Medulla oblongata (tissue), 1 donor: ENCODE measurements at regions not wholly inside any gene's neighbourhood (a gene's known extent, or its start where the extent isn't known, plus 50 kb on each side); places are given as distances from the start of the nearest gene placed in this dataset.
A peak's percentile ranks its signal among the peaks of the same experiment; 100 is the strongest.

Source experiments
- DNase-seq: peaks from one replicate; pipeline ENCODE4 v3.0.0-alpha.2; 2015; ENCODE audit errors: extremely low spot score

DNA sequence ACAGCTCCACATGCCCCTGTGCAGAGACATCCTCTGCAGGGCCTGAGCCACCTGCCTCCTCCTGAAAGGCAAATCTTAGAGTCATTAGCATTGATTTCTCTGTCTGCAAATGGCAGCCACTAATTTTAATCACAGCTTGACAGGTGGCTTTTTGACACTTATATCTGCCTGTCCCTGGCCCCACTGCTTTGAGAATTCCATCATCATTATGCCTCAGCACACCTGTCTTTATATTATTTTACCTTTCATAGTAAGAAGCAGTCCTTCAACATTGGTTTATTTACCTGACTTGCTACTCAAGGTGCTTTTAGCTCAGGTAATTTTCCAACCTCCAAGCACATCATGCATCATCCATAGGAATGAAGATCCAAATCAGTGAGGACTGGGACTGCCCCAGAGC, 451.3 kb downstream of the MTRR start:
- no peak for DNase-seq

DNA sequence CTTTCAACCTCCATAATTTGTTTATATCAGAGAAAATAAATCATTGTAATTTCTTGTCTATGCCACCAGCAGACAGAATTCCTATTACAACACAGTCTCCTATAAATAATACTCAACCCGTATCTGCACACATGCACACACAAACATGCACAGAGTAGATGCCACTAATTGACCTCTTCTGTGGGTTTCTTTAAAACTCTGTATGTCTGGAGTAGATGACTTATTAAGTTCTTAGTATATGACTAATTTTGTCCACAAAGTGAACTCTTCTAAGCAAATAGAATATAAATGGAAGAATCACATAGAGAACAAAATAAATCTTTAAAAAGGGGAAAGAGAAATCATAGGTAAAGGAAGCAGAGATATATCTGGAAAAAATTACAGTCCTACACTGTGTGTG, 452.3 kb downstream of the MTRR start:
- DNase-seq = no peak

DNA sequence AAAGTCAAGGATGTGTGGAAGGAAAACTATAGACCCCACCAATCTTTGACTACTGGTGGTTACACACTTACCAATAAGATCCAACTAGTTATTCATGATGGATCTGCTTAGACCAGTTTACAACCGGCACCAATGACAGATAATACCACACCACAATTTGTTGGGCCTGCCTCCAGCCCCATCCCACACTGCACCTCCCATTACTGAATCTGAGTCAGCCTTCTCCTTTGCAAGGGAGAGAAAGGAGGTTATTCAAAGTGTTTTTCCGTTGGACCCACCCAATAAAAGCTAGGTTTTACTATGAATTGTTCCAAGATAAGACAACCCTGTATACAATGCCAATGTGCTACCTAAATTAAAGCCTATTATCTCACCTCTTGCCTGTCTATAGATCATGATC, 453.5 kb downstream of the MTRR start:
- DNase-seq = no peak

DNA sequence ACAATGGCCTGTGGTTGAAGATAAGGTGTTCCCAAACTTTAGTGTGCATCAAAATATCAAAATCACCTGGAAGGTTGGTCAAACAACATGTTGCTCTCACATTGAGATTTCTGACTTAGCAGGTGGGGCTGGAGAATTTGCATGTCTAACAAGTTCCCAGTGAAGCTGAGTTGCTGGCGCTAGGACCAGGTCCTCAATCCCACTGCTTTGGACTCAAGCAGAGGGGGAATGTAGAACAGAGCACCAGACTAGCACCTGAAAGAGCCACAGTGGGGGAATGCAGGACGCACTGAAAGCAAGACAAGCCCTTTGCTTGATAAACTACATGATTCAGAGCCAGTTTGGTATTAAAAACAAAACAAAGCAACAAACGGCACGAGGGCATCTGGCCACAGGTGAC, 458.1 kb downstream of the MTRR start:
- DNase-seq = no peak

DNA sequence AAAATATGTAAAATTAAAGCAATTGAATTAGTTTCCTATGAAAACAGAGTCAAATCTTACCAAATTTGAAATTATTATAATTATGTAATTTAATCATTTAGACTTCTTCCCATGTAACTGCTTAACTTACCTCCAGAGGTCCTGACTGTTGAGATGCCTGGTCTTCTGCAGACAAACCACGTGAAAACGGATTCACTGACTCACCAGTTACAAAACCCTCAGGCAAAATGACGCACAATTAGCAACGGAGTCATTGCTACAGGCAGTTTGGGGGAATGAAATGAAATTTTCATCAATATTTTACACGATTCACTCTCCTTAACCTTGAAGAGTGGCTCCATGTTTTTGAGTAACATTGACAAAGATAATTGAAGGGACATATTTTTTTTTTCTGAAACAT, 460.8 kb downstream of the MTRR start:
- DNase-seq = no peak

DNA sequence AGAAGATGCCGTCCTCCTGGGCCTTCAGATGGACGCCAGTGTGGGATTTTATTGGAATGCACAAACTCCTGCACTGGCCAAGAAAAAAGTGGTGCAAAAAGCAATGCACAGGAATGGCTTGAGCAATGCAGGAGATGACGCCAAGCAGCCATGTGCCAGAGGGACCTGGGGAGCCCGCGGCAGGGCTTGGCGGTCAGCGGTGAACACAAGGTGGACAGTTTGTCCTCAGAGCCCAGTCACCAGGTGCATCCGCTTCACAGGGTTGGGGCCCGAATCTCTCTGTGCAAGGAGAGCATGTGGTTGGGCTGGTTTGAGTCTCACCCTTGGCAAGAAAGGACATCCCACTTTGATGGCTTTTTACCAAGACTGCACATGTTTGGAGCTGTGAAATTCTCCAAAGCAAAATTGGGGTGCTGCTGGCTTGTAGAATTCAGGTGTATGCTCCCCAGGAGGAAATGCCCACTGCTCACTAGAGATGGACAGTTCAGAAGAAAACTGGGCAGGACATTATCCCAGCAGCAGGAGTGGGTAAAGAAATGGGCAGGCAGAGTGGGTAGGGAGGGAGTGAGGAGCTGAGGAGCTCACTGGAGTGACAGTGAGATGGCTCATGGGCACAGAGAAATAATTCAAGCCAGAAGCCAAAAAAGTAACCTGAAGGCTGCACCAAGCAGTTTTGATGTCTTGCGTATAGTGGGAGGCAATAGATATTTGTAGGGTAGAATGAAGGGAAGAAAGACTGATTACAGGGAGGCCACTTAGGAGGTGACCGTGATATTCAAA, 463.9 kb downstream of the MTRR start:
- no peak for DNase-seq

DNA sequence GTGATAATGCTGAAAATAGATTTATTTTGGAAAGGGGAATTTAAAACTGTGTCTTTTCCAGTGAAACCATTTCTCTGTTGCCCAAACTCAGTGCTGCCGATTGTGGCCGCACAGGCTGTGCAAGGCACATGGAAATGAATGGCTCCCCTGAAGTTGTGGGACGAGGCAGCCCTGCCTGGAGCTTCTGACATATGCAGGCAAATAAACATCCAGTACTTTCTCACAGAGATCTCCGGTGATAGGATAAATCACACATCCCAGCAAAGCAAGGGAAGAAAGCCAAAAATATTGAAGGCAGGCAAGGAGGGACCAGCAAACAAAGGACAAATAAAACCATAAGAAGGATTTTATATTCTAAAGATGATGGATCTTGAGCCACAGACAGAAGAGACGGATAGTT, 464.5 kb downstream of the MTRR start:
- no peak for DNase-seq

DNA sequence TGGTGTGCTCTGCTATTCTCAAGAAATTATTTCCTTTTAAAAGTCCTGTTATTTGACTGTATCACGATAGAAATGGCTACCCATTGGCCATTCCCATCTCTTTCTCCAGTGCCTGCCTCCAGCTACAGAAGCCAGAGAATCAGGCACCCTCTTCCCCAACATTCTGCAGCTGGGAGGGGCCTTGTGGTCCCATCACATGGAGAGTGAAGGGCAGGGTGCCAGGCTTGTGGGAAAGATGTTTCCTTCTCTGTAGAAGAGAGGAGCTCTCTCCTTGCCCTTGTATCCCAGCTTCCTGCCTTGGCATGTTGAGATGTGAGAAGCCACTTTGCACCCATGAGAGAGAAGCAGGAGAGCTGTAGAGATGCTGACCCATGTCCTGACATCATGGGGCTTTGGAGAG, 465.0 kb downstream of the MTRR start:
- no peak for DNase-seq

DNA sequence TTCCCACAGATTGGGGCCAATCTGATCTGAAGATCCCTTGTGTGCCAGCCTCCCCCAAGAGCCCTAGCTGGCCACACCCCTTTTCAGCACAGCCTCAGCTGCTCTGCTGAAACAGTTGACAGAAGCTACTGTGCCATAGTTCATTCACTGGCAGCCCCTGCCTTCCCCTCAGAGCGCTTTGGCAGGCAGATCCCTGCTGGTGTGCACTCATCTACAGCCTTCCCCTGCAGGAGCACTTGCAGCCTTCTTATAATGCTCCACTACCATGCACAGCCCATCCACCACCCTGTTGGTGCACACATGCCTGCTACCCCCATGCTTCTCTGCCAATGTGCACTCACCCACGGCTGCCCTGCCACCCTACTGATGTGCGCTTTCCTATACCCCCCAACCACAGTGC, 471.3 kb downstream of the MTRR start:
- no peak for DNase-seq

DNA sequence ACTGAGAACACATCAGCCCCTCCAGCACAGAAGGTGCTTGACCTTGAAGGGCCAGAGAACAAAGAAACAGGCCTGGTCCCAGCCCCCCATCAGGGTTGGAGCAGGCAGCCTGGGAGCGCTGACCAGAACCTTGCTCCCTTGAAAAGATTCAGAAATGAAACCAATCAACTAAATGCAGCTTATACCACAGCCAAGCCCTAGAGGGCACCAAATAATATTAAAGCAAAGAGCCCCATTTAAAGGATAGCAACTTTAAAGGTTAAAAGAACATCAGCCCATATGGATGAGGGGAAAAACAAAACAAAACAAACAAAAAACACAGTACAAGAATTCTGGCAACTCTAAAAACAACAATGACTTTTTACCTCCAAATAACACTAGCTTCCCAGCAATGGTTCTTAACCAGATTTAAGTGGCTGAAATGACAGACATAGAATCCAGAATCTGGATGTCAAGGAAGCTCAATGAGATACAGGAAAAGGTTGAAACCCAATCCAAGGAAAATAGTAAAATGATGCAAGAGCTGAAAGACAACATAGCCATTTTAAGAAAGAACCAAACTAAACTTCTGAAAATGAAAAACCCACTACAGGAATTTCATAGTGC, 471.9 kb downstream of the MTRR start:
- DNase-seq = peak; percentile 42

DNA sequence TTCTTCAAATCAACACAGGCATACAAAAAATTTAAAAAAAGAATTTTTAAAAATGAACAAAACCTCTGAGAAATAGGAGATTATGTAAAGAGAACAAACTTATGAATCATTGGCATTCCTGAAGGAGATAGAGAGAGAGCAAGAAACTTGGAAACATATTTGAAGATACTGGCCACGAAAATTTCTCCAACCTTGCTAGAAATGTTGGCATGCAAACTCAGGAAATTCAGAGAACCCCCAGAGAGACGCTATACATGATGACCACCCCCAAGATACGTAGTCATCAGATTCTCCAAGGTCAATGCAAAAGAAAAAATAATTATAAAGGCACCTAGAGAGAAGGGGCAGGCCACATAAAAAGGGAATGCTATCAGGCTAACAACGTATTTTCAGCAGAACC, 472.5 kb downstream of the MTRR start:
- DNase-seq = no peak

DNA sequence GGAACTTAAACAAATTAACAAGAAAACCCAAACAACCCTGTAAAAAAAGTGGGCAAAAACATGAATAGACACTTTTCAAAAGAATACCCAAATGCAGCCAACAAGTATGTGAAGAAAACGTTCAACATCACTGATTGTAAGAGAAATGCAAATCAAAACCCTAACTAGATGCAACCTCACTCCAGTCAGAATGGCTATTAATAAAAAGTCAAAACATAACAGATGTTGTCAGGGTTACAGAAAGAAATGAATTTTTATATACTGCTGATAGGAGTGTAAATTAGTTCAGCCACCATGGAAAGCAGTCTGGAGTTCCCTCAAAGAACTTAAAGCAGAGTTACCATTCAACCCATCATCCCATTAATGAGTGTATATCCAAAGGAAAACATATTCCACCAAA, 479.0 kb downstream of the MTRR start:
- DNase-seq = no peak

DNA sequence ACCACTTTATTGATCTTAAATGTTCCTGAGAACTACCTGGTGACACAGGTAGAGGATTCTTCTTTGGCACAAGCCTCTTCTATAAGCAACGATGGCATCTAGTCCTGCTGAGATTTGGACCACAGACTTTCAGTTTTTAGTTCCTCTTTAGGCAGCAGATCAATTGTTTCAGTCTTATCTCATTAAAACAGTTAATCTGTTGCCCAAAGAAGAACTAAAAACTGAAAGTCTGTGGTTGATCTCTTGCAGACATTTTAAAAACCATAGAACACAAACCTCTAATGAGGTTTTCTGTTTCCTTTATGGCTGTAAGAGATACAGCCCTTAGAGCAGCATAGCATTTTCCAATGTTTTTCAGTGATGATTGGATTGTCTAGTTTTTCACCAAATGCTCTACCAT, 480.9 kb downstream of the MTRR start:
- DNase-seq = no peak

DNA sequence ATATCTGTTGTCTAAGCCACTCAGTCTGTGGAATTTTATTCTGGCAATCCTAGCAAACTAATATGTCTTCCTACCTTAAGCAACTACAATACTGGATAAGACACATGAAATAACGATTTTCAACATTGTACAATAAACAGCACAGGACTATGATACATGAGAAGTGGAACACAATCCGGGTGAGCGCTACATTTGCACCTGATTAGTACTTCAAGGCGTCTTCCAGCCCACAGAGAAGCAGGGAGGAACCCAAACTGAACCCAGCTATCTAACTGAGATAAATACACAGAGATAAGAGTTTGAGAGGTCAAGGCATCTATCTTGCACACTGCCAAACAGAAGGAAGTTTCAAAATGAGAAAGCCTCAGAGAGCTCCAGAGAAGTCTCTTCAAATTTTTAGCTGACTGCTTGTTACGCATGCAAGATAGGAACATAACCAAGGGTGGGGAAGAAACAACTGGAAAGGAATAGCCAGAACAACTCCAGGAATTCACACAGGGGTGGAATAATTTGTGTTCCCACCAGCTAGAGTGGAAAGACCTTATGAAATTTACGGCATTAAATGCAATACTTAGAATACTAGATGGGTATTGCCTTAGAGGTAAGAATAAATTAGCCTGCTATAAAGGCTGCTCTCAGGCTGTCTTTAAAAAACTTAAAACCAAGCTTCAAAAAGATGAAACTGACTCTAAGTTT, 481.8 kb downstream of the MTRR start:
- no peak for DNase-seq

DNA sequence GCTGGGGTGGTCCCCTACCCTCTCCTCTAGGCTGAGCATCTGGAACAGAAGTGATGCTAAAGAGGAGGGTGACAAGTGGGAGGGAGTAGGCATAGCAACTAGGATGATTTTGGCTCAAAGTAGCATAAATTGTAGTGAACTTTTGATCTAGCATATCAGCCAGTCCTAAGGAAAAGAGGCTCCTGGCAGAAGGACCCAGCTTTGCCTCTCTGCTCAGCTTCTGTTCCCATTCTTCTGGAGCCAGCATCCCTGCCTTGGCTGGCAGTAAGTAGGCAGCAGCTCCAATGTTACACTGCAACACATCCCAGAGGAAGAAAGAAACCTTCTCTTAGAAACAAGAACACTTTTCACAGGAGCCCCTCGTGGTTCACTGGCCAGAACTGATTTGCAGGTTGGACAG, 487.0 kb downstream of the MTRR start:
- peak; percentile 21 for DNase-seq

DNA sequence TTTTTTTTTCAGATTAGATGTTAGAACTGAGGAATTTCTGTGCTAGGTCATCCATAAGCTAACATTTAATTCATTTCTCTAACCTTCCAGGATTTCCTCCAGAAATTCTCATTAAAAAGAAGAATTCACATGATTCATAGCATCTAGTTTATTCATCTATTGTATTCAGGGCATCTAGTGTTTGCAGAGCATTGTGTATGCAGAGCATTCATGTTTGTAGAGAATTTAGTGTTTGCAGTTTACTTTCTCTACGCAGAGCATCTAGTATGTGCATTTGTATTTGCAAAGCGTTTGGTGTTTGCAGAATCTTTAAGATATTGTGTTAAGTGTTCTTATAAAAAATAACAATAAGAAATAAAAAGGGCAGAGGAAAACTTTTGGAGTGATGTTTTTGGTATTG, 491.1 kb downstream of the MTRR start:
- DNase-seq = no peak

DNA sequence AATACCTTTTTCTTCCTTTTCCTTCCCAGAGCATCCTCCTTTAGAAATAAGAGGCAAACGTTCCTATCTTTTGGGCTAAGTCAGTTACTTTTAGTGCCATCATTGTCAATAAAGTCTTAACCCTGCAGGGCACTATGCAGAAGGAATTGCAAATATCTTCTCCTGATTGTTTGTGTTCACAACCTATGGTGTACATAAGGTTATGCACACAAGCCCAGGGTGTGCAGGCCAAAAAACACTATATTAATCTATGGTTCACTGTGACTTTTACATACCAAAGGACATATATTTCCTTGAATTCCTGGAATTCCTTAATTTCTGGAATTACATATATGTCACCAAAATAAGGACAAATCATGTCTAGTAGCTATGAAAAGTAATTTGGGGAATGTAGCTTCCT, 493.5 kb downstream of the MTRR start:
- DNase-seq = no peak

DNA sequence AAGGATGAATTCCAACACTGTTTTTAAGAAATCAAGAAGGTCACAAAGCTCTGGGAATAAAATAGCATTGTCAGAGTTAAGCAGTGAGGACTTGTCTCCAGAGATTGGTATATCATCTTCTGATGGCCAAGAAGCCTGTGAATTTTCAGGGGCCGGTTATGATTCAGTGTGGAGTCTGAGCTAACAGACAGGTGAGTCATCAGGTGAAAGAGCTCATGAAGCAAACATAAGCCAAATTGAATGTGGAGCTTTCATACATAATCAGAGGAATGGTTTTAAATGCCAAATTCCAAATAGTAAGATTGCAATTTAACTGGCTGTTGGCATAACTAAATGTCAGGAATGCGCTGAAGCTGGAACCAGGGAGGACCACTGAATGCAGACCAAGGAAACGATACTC, 494.2 kb downstream of the MTRR start:
- no peak for DNase-seq

DNA sequence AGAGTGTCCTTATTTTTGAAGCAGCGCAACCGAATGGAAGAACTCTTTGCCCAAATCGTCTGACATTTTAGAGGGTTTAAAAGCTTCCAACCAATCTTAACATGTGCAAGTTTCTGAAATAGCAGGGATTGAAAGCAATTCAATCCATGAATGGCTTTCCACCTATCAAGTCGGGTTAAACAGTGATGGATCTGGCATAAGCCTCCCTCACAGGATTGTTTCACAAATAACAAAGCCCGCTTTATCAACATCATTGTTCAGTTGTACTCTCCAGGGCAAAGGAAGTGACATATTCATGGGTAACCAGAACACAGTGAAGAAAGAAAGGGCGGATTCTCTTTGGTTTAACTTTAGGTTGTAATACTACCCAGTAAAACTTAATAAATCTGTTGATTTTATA, 497.3 kb downstream of the MTRR start:
- DNase-seq = peak; percentile 75

DNA sequence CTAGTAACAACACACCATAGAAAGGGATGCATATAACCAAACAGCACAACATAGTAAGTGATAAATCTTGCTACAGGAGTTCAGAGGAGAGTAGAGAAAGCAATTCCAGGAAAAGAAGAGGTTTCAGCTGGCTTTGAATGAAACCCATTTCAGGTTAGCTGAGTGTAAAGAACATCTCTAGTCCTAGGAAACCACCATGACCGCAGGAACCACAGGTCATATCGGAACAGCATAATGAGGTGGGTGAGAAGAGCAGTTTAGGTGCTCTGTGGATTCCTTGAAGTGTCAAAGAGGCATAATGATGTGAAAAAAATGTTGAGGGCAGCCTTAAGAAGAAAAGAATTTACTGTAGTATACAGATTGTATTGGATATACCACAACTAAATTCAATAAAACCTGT, 507.5 kb downstream of the MTRR start:
- DNase-seq = no peak

DNA sequence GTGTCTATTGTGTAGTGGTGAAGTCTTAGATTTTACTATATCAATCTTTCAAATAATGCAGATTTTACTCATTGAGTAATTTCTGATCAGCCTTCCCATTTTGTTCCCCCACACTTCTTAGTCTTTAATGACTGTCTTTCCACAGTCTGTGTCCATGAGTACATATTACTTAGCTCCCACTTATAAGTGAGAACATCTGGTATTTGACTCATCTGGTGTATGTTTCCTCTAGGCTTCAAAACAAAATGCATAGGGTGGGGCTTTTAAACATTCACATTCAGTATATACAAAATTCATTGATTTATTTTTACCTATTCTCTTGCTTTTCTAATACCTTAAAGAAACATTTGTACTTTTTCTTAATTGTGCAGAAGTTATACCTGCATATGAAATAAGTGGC, 513.0 kb downstream of the MTRR start:
- DNase-seq = no peak

DNA sequence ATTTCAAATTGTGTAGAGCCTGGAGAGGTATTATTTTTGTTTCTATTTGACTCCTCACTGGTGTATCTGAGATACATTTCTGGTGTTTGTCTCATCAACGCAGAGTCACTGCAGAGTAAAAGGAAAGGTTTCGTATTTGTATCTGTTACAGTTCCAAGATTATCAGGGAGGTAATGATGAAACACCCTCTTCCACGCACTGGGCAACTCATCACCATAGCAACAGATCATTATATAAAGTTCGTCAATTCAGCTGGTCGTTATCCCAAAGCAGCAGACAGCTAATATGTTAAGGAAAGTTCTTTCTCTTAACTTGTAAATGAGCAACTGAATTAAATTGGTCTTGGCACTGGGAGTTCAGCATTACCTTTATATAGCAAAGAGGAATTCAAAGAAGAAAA, 513.5 kb downstream of the MTRR start:
- no peak for DNase-seq

DNA sequence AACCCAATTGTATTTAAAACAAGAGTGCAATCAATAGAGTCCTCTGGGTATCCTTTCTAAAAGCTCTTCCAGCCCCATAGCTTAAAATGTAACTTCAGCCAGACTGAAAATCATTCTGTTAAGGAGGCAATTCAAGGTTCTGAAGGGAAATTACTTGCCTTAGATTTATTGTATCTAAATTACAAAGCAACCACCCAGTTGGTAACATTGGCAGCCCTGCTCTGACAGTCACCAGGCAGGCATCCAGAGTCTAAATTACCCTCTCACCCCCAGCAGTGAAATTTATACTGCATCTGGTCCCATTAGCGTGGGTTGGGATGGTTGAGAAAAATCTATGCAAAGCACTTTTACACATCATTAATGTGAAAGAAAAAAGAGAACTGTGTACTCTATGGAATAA, 514.7 kb downstream of the MTRR start:
- no peak for DNase-seq
